Astrocyte of the spinal cord (primary cell): ENCODE measurements at regions not wholly inside any gene's neighbourhood (a gene's known extent, or its start where the extent isn't known, plus 50 kb on each side); places are given as distances from the start of the nearest gene placed in this dataset.

Source experiments
- DNase-seq: peaks from one replicate; pipeline ENCODE4 v3.0.0; 2011; ENCODE audit warnings: low read depth, low spot score
- H3K4me3 ChIP-seq: 2 replicates; pipeline ENCODE4 v1.5.1; 2011; ENCODE audit warnings: low read depth, mild to moderate bottlenecking, low read length, moderate library complexity
- CTCF ChIP-seq: IDR thresholded peaks from 2 replicates; pipeline ENCODE4 v1.5.1; 2012; ENCODE audit warnings: low read depth, mild to moderate bottlenecking, low read length, inconsistent platforms
- in situ Hi-C: cut with HindIII; loops from 2 replicates; pipeline ENCODE4 v1.10.0; 2017; ENCODE audit warnings: low sequenced_read_pairs

- in situ Hi-C loops = no loop called here
- no peak for TF ChIP-seq CTCF
- DNase-seq = no peak
- H3K4me3 ChIP-seq = no peak overlapping the region
These were observed 736.5 kb downstream of the REEP3 start for GRCh38 chr10:64257704-64258103.

GRCh38 chr10:64261092-64261491, 739.9 kb downstream of the REEP3 start:
- in situ Hi-C loops = no loop called here
- H3K4me3 ChIP-seq = no peak overlapping the region
- no peak for DNase-seq
- TF ChIP-seq CTCF = no peak

- no peak for DNase-seq
- TF ChIP-seq CTCF = no peak
- H3K4me3 ChIP-seq = no peak overlapping the region
- in situ Hi-C loops = no loop called here
These were observed 740.5 kb downstream of the REEP3 start for GRCh38 chr10:64261676-64262075.

- DNase-seq = no peak
- in situ Hi-C loops = no loop called here
- TF ChIP-seq CTCF = no peak
- H3K4me3 ChIP-seq = no peak overlapping the region
These were observed 744.8 kb downstream of the REEP3 start for GRCh38 chr10:64265961-64266360.

- in situ Hi-C loops = no loop called here
- no peak overlapping the region for H3K4me3 ChIP-seq
- no peak for DNase-seq
- no peak for TF ChIP-seq CTCF
These were observed 750.3 kb downstream of the REEP3 start for GRCh38 chr10:64271508-64271907.

- peak; percentile 5 for TF ChIP-seq CTCF
- in situ Hi-C loops = no loop called here
- no peak for DNase-seq
- no peak overlapping the region for H3K4me3 ChIP-seq
These were observed 750.8 kb downstream of the REEP3 start for GRCh38 chr10:64271983-64272382.

GRCh38 chr10:64275001-64275400, 753.8 kb downstream of the REEP3 start:
- in situ Hi-C loops = no loop called here

More at GRCh38 chr10:64275001-64275400, 753.8 kb downstream of the REEP3 start:
- no peak for DNase-seq
- no peak overlapping the region for H3K4me3 ChIP-seq
- TF ChIP-seq CTCF = no peak
